ENCODE measurements at regions not wholly inside any gene's neighbourhood (a gene's known extent, or its start where the extent isn't known, plus 50 kb on each side); places are given as distances from the start of the nearest gene placed in this dataset.
"Not testable (repeated sequence)": the region's sequence is repeated elsewhere in the genome, so short reads cannot be mapped to it uniquely, and the experiment has no call there.

- no peaks in the 10 kb centered on the region for H3K9me3 Mint-ChIP-seq
- no peaks in the 10 kb centered on the region for H3K27me3 Mint-ChIP-seq
- no peak overlapping the region for H3K4me3 Mint-ChIP-seq
- peaks cover 33% of the 10 kb centered on the region for H3K4me1 Mint-ChIP-seq
- no peak for DNase-seq
- H3K36me3 Mint-ChIP-seq: peaks cover 3% of the 10 kb centered on the region
- peak overlapping the region; percentile 82 for H3K27ac Mint-ChIP-seq
Observed at GRCh38 chr3:4897765-4898453, 81.3 kb upstream of the BHLHE40 start.

GRCh38 chr3:4898454-4899313, 80.6 kb upstream of the BHLHE40 start:
- peak overlapping the region; percentile 82 for H3K27ac Mint-ChIP-seq
- H3K4me1 Mint-ChIP-seq: peaks cover 34% of the 10 kb centered on the region
- peak; percentile 21 for DNase-seq
- no peaks in the 10 kb centered on the region for H3K9me3 Mint-ChIP-seq
- peak overlapping the region; percentile 18 for H3K4me3 Mint-ChIP-seq
- H3K27me3 Mint-ChIP-seq: no peaks in the 10 kb centered on the region
- H3K36me3 Mint-ChIP-seq: peaks cover 3% of the 10 kb centered on the region

- H3K27ac Mint-ChIP-seq: no peak overlapping the region
- H3K9me3 Mint-ChIP-seq: no peaks in the 10 kb centered on the region
- no peak for DNase-seq
- no peaks in the 10 kb centered on the region for H3K27me3 Mint-ChIP-seq
- H3K4me3 Mint-ChIP-seq: no peak overlapping the region
- H3K36me3 Mint-ChIP-seq: peaks cover 3% of the 10 kb centered on the region
- peaks cover 41% of the 10 kb centered on the region for H3K4me1 Mint-ChIP-seq
Observed at GRCh38 chr3:4899710-4900109, 79.5 kb upstream of the BHLHE40 start.

- H3K27me3 Mint-ChIP-seq: no peaks in the 10 kb centered on the region
- no peak for DNase-seq
Observed at GRCh38 chr3:4900298-4900697, 78.9 kb upstream of the BHLHE40 start.

GRCh38 chr3:4904811-4905695, 74.2 kb upstream of the BHLHE40 start:
- no peak overlapping the region for H3K4me3 Mint-ChIP-seq
- no peak for DNase-seq
- H3K27me3 Mint-ChIP-seq: no peaks in the 10 kb centered on the region
- H3K27ac Mint-ChIP-seq: peak overlapping the region; percentile 13
- H3K36me3 Mint-ChIP-seq: peaks cover 5% of the 10 kb centered on the region
- H3K9me3 Mint-ChIP-seq: no peaks in the 10 kb centered on the region
- H3K4me1 Mint-ChIP-seq: peaks cover 66% of the 10 kb centered on the region

More at GRCh38 chr3:4900298-4900697, 78.9 kb upstream of the BHLHE40 start:
- Mint-ChIP-seq H3K4me3 (no peak overlapping the region), H3K9me3 (no peaks in the 10 kb centered on the region), H3K36me3 (peaks cover 3% of the 10 kb centered on the region), H3K4me1 (peaks cover 47% of the 10 kb centered on the region), H3K27ac (no peak overlapping the region)

DNA sequence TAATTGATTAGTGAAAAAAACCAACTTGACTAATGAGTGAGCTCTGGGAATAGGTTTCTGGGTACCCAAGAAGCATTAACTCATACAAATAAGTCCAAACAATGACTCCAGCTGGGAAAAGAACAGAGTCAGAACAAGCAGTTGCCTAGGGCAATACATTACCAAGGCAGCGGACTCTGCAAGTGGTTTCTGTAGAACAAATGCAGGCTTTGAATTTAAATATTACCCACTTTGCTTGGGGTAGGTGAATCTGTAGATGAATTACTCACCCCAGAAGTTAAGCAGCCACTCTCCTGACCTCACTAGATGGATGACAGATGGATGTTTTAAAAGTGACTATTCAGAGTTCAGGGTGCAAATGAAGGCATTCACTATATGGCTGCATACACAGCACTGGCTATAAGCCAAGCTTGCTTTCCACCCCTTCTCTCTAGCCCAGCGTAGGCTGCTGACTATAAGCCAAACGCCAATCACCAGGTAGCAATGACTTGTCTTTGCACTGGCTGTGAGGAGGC, 73.1 kb upstream of the BHLHE40 start:
- H3K36me3 Mint-ChIP-seq: peaks cover 3% of the 10 kb centered on the region
- DNase-seq: no peak

DNA sequence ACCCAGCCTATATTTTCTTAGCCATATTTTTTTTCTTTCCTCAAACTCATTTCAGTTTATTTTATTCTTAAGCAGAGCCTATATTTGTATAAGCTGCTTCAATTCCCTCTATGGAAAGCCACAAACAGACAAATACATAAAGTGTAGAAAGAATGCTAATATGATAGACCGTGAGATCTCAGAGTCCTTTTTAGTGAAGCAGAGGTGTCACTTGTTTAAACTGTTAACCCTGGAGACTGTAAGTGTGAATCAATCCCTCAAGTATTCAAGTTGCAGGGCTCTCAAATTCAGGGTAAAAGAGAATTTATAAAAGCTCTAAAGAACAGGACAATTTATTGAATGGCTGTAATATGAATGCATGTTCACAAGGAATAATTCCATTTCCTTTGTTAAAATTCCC, 72.2 kb upstream of the BHLHE40 start:
- Mint-ChIP-seq H3K4me3 (no peak overlapping the region), H3K4me1 (peaks cover 56% of the 10 kb centered on the region), H3K27me3 (no peaks in the 10 kb centered on the region), H3K9me3 (no peaks in the 10 kb centered on the region), H3K36me3 (peaks cover 3% of the 10 kb centered on the region), H3K27ac (peak overlapping the region; percentile 82)
- no peak for DNase-seq

More for the DNA sequence above, 73.1 kb upstream of the BHLHE40 start:
- Mint-ChIP-seq H3K4me3 (no peak overlapping the region), H3K9me3 (no peaks in the 10 kb centered on the region), H3K27me3 (no peaks in the 10 kb centered on the region), H3K4me1 (peaks cover 60% of the 10 kb centered on the region), H3K27ac (peak overlapping the region; percentile 50)

- DNase-seq: no peak
- no peaks in the 10 kb centered on the region for H3K27me3 Mint-ChIP-seq
- H3K9me3 Mint-ChIP-seq: no peaks in the 10 kb centered on the region
- peaks cover 3% of the 10 kb centered on the region for H3K36me3 Mint-ChIP-seq
- H3K4me3 Mint-ChIP-seq: peak overlapping the region; percentile 5
- peaks cover 54% of the 10 kb centered on the region for H3K4me1 Mint-ChIP-seq
- peak overlapping the region; percentile 82 for H3K27ac Mint-ChIP-seq
Observed at GRCh38 chr3:4907643-4908432, 71.4 kb upstream of the BHLHE40 start.

DNA sequence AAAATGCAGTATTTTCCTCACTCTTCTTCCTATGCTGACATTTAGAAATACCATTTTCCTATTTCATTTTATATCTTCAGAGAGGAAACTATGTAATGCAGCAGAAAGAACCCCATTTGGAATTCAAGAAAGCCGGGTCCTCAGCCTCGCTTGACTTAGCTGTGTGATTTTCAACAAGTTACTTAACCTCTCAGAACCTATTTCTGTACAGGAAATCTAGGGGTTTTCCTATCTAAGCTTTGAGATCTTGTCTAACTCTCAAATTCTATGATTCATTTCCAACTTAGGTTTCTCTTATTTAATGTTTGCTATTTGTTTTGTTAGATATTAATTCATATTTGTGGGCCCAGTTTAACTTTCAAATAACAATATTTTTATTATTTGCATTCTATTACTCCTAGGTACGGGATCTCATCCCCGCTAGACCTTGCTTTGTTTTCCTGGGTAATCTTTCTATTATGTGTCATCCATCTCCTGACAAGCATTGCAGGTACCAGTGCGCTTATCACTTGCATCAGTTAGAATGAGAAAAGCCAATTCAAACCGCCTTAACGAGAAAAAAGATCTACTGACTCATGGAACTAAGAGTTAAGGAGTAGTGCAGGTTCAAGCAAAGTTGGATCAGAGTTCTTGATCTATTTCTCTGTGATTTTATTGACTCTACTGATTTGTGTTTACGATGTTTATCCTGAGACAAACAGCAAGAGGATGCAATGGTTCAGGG, 70.6 kb upstream of the BHLHE40 start:
- Mint-ChIP-seq H3K4me3 (no peak overlapping the region), H3K36me3 (peaks cover 4% of the 10 kb centered on the region), H3K27ac (peak overlapping the region; percentile 82), H3K9me3 (peaks cover 3% of the 10 kb centered on the region), H3K27me3 (no peaks in the 10 kb centered on the region), H3K4me1 (peaks cover 52% of the 10 kb centered on the region)
- no peak for DNase-seq

GRCh38 chr3:4914464-4914863, 64.8 kb upstream of the BHLHE40 start:
- Mint-ChIP-seq H3K27ac (no peak overlapping the region), H3K4me3 (no peak overlapping the region), H3K9me3 (peaks cover 6% of the 10 kb centered on the region), H3K27me3 (no peaks in the 10 kb centered on the region), H3K36me3 (peaks cover 6% of the 10 kb centered on the region), H3K4me1 (peaks cover 2% of the 10 kb centered on the region)
- no peak for DNase-seq

DNA sequence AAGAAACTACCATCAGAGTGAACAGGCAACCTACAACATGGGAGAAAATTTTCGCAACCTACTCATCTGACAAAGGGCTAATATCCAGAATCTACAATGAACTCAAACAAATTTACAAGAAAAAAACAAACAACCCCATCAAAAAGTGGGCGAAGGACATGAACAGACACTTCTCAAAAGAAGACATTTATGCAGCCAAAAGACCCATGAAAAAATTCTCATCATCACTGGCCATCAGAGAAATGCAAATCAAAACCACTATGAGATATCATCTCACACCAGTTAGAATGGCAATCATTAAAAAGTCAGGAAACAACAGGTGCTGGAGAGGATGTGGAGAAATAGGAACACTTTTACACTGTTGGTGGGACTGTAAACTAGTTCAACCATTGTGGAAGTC, 57.6 kb upstream of the BHLHE40 start:
- H3K4me3 Mint-ChIP-seq, DNase-seq, H3K9me3 Mint-ChIP-seq, H3K36me3 Mint-ChIP-seq, H3K4me1 Mint-ChIP-seq, H3K27ac Mint-ChIP-seq, H3K27me3 Mint-ChIP-seq: not testable (repeated sequence)

DNA sequence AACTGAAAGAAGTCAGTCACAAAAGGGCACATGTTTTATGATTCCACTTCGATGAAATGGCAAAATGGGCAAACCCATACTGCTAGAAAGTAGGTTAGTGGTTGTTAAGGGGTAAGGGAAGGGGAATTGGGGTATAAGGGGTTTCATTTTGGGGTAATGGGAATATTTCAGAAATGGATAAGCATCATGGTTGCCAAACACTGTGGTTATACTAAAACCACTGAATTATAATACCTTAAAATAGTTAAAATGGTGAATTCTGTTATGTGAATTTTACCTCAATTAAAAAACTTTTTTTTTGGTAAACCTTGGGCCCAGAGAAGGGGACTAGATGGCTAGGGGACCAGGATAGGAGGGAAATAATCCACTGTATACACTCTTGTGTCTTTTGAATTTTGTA, 52.3 kb upstream of the BHLHE40 start:
- DNase-seq: no peak
- no peaks in the 10 kb centered on the region for H3K27me3 Mint-ChIP-seq
- H3K9me3 Mint-ChIP-seq: peaks cover 3% of the 10 kb centered on the region
- H3K4me3 Mint-ChIP-seq: no peak overlapping the region
- H3K27ac Mint-ChIP-seq: no peak overlapping the region
- H3K4me1 Mint-ChIP-seq: peaks cover 20% of the 10 kb centered on the region
- no peaks in the 10 kb centered on the region for H3K36me3 Mint-ChIP-seq

DNA sequence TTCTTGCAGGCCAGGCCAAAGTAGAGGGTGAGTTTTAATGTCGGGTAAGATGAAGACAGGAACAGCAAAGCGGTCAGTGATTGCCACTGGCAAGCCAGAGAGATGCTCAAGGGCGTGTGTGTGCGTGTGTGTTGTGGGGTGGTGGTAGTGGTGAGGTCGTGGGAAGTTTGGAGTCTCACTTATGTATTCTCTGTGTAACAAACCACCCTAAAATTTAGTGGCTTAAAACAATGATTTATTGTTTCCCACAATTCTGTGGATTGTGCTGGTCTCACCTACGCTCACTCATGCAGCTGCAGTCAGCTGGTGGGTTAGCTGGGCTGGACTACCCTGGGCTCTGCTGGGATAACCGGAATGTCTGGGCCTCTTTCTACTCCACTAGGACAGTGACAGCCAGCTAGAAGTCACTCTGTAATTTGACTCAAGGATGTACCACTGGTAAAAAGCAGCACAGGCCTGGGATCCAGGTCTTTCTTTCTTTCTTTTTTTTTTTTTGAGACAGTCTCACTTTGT, 50.9 kb upstream of the BHLHE40 start:
- H3K4me3 Mint-ChIP-seq: no peak overlapping the region
- peaks cover 20% of the 10 kb centered on the region for H3K4me1 Mint-ChIP-seq
- peaks cover 3% of the 10 kb centered on the region for H3K9me3 Mint-ChIP-seq
- H3K27me3 Mint-ChIP-seq: no peaks in the 10 kb centered on the region
- DNase-seq: peak; percentile 24
- no peaks in the 10 kb centered on the region for H3K36me3 Mint-ChIP-seq
- H3K27ac Mint-ChIP-seq: peak overlapping the region; percentile 44

Data from activated naive CD8-positive, alpha-beta T cell treated with anti-CD3 and anti-CD28 coated beads for 36 hours (primary cell).